Omental fat pad (tissue), 3 donors: ENCODE measurements at regions not wholly inside any gene's neighbourhood (a gene's known extent, or its start where the extent isn't known, plus 50 kb on each side); places are given as distances from the start of the nearest gene placed in this dataset.

Experiments
- ATAC-seq: fragments of 150-250 bp; one replicate; pipeline ENCODE4 v1.9.1; 2016; ENCODE audit warnings: mild to moderate bottlenecking, moderate library complexity; ENCODE audit not compliant: low FRiP score
- DNase-seq: peaks from one replicate; pipeline ENCODE4 v3.0.0-alpha.2; 2019; ENCODE audit warnings: low spot score
- TF ChIP-seq, protein P1 (sequence below), 3 donors: fragments of 450-650 bp; IDR thresholded peaks; one replicate each; pipeline ENCODE4 v1.5.1; 2016 to 2017; ENCODE audit warnings: antibody characterized with exemption in 3 of 3, mild to moderate bottlenecking in 3 of 3, moderate library complexity in 2 of 3

DNA sequence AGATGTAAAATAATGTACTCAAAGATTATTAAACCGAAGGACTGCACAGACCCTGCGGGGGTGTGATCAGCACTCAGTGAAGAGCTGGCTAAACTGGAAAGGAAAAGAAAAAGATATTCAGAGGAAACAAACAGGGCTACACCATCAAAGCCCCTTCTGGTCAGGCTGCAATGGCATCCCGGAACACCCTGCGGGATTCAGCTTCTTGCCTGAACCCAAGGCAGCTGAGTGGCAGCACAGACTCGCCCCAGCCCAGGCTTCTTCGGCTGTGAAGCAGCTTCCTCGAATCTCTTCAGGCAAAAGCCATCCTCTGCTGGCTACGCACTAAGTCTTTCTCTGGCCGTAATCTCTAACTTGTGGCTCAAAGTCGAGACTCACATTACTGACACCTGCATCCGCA is 220.9 kb downstream of the TEX29 start:
- ATAC-seq, result no peak
- no peak for DNase-seq
- TF ChIP-seq, protein P1, sequence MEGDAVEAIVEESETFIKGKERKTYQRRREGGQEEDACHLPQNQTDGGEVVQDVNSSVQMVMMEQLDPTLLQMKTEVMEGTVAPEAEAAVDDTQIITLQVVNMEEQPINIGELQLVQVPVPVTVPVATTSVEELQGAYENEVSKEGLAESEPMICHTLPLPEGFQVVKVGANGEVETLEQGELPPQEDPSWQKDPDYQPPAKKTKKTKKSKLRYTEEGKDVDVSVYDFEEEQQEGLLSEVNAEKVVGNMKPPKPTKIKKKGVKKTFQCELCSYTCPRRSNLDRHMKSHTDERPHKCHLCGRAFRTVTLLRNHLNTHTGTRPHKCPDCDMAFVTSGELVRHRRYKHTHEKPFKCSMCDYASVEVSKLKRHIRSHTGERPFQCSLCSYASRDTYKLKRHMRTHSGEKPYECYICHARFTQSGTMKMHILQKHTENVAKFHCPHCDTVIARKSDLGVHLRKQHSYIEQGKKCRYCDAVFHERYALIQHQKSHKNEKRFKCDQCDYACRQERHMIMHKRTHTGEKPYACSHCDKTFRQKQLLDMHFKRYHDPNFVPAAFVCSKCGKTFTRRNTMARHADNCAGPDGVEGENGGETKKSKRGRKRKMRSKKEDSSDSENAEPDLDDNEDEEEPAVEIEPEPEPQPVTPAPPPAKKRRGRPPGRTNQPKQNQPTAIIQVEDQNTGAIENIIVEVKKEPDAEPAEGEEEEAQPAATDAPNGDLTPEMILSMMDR (IDR thresholded peaks at IDR 0.05), result no peak

DNA sequence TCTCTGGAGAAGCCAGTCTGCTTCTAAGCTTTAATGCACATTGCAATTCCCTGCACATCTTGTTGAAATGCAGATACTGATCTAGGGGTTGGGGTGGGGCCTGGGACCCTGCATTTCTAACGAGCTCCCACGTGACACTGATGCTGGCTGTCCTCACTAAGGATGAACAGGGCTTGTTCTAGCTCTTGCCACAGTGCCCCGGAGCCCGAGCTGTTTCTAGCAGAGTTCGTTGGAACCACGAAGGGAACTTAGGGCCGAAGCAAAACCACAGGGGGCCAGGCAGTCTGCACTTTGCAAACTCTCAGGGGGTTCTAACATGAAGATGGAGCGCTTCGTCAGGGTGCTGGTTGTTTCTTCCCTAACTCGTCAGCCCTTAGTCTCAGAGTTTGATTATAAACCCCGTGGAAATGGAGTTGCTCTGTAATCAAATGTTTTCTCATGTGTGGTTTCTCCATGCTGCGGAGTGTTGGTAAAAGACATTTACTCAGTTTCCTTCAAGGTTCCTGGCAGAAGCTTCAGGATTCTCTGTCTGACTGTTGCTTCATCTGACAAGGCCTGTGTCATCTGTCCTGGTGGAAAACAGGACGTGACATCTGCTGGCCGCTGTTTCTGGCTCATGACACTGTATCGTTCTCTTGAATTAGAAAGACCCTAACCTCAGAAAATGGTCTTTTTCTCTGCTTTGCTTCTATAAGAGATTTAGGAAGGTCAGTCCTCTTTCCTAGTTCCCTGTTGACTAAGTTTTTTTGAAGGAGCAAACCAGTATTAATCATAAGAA is 221.5 kb downstream of the TEX29 start:
- ATAC-seq, result no peak
- DNase-seq, result no peak
- TF ChIP-seq, protein P1 (IDR thresholded peaks at IDR 0.05), result no peak

DNA sequence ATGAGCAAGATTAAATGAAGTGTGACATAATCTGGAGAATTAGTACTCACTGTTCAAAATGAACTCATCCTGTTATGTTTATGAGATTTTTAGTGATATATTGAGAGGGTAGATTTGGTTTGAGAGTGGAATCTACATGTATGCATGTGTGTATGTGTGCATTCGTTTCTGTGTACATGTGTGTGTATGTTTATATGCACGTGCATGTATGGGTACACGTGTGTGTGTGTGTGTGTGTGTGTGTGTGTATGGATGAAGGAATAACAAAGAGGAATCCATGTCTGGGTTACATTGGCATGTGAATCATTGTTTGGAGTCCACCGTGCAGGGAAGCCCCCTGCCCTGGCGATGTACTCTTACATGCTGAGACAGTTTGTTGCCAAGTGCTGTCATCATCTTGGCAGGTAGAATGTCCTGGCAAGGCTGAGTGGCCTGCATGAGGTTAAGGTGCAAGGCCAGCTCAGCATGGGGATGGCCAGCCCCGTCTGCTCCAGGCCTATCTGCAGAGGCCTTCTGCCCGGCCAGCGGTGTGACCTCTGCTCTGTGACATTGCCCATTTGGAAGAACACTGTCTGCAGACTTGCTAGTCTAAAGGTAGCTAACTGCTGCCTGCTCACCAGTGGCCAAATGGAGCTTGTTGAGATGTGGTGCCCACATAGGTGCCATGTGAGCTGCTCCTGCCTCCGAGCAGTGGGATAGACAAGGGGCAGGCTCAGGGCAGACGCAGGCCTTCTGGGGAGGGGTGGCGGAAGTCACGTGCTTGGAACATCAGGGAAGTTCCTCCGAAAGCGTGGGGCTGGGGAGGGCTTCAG is 222.3 kb downstream of the TEX29 start:
- TF ChIP-seq, protein P1 (IDR thresholded peaks at IDR 0.05), result no peak
- DNase-seq (no peak), ATAC-seq (no peak)

DNA sequence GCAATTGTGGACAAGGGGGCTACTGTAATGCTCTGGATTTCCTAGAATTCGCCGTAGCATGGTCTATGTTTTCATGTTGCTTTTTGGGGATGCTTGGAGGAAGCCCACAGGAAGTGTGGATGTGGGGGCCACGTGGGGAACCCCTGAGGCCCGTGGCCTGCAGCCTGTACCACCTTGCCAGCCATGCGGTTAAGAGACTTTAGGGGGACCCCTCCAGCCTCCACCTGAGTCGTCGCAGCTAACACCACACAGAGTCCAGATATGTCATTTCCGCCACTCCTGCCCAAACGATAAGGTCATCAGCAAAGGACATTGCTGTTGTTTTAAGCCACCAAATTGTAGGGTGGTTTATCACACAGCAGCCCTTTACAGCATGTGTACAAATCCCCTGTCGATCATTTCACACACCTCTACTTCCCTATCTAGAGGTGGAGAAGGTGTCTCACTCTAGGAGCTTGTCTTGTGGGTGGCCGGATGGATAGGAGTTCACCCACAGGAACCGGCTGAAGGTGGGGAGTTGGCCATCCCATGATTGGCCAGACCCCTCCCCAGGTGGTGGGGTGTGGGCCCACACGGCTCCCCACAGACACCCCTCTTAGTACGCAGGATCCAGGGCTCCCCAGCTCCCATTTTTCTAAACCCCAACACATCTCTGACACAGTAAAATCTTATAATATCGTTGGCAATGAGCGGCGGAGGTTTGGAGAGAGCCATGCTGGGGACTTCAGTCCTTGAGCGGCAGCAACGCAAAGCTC is 226.7 kb downstream of the TEX29 start:
- DNase-seq (no peak), ATAC-seq (no peak)
- TF ChIP-seq, protein P1 (IDR thresholded peaks at IDR 0.05), result no peak

DNA sequence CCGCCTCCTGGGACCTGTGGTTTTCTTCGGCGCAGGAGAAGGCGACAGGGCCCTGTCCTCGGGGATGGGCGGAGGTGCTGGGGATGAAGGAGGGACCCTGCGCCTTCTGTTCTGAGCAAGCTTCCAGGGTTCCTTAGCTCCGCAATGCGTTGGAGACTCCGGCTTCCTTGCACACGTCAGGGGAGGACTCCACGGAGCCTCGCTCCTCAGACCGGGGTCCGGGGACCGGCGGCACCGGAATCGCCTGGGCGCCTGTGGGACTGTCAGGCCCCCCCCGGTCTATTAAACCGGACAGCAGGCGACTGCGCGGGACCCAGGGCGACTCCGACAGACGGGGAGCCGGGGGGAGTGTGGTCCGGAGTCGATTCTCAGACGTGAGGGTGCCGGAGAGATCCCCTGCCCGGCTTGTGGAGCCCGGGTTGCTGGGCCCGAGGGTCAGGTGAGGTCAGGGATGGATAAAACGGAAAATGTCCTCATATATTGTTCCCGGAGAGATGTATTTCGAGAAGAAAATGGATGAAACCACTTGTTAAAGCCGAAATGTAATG is 227.4 kb downstream of the TEX29 start:
- TF ChIP-seq, protein P1 (IDR thresholded peaks at IDR 0.05), result no peak
- ATAC-seq, result no peak
- DNase-seq, result no peak

DNA sequence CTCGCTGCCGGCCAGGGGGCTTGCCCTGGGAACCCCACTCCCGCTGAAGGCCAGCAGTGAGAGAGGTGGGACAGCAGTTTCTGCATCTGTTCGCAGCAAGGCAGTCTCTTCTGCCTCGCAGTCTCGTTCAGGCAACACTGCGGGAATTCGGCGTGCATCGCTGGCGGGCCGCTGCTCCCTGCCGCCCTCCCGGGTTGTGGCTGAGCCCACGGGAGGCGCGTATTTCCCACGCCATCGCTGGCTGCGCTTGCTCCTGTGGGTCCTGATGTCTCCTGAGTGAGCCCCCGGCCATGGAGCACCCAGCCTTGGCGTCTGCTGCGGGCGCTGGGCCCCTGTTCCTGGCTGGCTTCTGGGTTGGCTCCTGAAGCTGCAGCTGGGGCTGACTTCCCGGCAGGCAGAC is 227.9 kb downstream of the TEX29 start:
- ATAC-seq, result no peak
- TF ChIP-seq, protein P1 (IDR thresholded peaks at IDR 0.05), result no peak
- DNase-seq, result no peak
